ENCODE measurements at regions not wholly inside any gene's neighbourhood (a gene's known extent, or its start where the extent isn't known, plus 50 kb on each side); places are given as distances from the start of the nearest gene placed in this dataset.

DNA sequence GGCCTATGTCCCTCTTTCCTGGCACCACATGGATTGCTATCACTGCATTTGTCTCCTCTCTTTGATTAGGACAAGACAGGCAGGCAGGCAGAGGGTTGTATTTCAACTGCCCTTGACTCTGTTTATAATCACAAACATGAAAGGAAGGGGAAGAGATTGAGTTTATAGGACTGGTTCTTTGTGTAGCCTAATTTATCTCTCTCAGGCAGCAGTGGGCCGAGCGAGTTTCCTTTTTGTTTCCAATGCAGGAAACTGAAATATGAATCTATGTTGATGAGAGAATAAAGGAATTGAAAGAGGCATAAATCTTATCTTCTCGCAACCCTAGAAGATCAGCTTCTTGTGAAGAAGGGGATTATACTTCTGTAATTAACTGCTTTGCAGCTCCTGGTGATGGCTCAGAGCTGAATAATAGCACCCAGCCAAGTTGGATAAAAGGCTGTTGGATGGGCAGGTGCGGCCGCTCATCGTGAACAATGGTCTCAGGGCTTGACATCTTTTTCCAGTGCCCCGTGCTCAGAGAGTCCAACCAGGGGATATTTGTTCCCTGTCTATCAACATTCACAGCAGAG lies 80.6 kb upstream of the SYT13 start:
- TF ChIP-seq, protein P1, sequence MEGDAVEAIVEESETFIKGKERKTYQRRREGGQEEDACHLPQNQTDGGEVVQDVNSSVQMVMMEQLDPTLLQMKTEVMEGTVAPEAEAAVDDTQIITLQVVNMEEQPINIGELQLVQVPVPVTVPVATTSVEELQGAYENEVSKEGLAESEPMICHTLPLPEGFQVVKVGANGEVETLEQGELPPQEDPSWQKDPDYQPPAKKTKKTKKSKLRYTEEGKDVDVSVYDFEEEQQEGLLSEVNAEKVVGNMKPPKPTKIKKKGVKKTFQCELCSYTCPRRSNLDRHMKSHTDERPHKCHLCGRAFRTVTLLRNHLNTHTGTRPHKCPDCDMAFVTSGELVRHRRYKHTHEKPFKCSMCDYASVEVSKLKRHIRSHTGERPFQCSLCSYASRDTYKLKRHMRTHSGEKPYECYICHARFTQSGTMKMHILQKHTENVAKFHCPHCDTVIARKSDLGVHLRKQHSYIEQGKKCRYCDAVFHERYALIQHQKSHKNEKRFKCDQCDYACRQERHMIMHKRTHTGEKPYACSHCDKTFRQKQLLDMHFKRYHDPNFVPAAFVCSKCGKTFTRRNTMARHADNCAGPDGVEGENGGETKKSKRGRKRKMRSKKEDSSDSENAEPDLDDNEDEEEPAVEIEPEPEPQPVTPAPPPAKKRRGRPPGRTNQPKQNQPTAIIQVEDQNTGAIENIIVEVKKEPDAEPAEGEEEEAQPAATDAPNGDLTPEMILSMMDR (IDR thresholded peaks at IDR 0.05; ENCODE audit: insufficient read depth, low read depth, low read length): no peak
- no peak for TF ChIP-seq EZH2 (IDR thresholded peaks at IDR 0.05; ENCODE audit: insufficient read depth, low read length)
